ENCODE measurements at regions not wholly inside any gene's neighbourhood (a gene's known extent, or its start where the extent isn't known, plus 50 kb on each side); places are given as distances from the start of the nearest gene placed in this dataset.

GRCh38 chr20:4484379-4484997 is 201.8 kb upstream of the PRNP start:
- Histone ChIP-seq H3K9me3 (ENCODE audit: control extremely low read depth in 1 of 5, control insufficient read depth in 4 of 5, insufficient read depth in 2 of 5, low read depth in 1 of 5, low read length in 4 of 5) (no peaks in the 10 kb centered on the region), H3K4me1 (ENCODE audit: control extremely low read depth in 1 of 4, control insufficient read depth in 4 of 4, insufficient read depth in 4 of 4, low read length in 3 of 4) (peaks cover 0 to 6% (median 3%) of the 10 kb centered on the region in 4 experiments), H3K27me3 (replicated peaks in 2 of 5; ENCODE audit: control insufficient read depth in 4 of 5, insufficient read depth in 5 of 5, low read length in 4 of 5) (peaks cover 0 to 2% (median 0%) of the 10 kb centered on the region in 5 experiments), H3K36me3 (ENCODE audit: control insufficient read depth in 4 of 4, insufficient read depth in 4 of 4, low read length in 3 of 4) (no peaks in the 10 kb centered on the region), H3K4me3 (ENCODE audit: control insufficient read depth in 1 of 7, extremely low read depth in 1 of 7, insufficient read depth in 4 of 7, low read depth in 2 of 7, low read length in 6 of 7) (no peak overlapping the region), H3K27ac (ENCODE audit: insufficient read depth in 1 of 2, low read depth in 1 of 2, low read length in 2 of 2, poor library complexity in 1 of 2, severe bottlenecking in 2 of 2) (no peak overlapping the region)
- WGBS (ENCODE audit: insufficient coverage) = 100% methylated on average over 2 of the region's 5 CpGs
- no peak for DNase-seq
- ChIA-PET CTCF (interaction anchor here (1.4 kb wide), 1 partner anchor 9 kb away, joined by 3 read pairs; no protein-coding TSS in a partner anchor), POLR2A (no interaction called here)

GRCh38 chr20:4483961-4484360 is 202.3 kb upstream of the PRNP start:
- no peaks in the 10 kb centered on the region for H3K9me3 ChIP-seq (ENCODE audit: control extremely low read depth in 1 of 5, control insufficient read depth in 4 of 5, insufficient read depth in 2 of 5, low read depth in 1 of 5, low read length in 4 of 5)
- no peaks in the 10 kb centered on the region for H3K36me3 ChIP-seq (ENCODE audit: control insufficient read depth in 4 of 4, insufficient read depth in 4 of 4, low read length in 3 of 4)
- H3K27ac ChIP-seq (ENCODE audit: insufficient read depth in 1 of 2, low read depth in 1 of 2, low read length in 2 of 2, poor library complexity in 1 of 2, severe bottlenecking in 2 of 2) = no peak overlapping the region
- H3K4me1 ChIP-seq (ENCODE audit: control extremely low read depth in 1 of 4, control insufficient read depth in 4 of 4, insufficient read depth in 4 of 4, low read length in 3 of 4) = peaks cover 0 to 6% (median 3%) of the 10 kb centered on the region in 4 experiments
- ChIA-PET CTCF (interaction anchor here (1.4 kb wide), 1 partner anchor 9 kb away, joined by 3 read pairs; no protein-coding TSS in a partner anchor), POLR2A (no interaction called here)
- no peak for DNase-seq
- no peak overlapping the region for H3K4me3 ChIP-seq (ENCODE audit: control insufficient read depth in 1 of 7, extremely low read depth in 1 of 7, insufficient read depth in 4 of 7, low read depth in 2 of 7, low read length in 6 of 7)
- peaks cover 0 to 1% (median 0%) of the 10 kb centered on the region in 5 experiments for H3K27me3 ChIP-seq (replicated peaks in 2 of 5; ENCODE audit: control insufficient read depth in 4 of 5, insufficient read depth in 5 of 5, low read length in 4 of 5)

DNA sequence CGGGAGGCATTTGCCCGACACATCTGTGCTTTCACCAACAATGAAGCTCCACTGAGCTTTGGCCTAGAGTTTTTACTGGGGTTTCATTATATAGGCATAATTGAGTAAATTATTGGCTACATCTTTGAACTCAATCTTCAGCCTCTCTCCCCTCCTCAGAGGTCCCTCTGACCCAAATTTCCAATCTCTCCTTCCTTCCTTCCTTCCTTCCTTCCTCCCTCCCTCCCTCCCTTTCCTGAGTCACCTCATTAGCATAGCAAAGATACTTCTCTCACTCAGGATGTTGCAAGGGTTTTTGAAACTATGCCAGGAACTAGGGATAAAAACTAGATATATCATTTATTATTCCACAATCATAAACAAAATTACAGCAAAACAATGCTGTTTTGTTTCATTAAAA is 202.8 kb upstream of the PRNP start:
- CTCF ChIA-PET = no interaction called here
- Histone ChIP-seq H3K36me3 (ENCODE audit: control insufficient read depth in 4 of 4, insufficient read depth in 4 of 4, low read length in 3 of 4) (no peaks in the 10 kb centered on the region), H3K4me3 (ENCODE audit: control insufficient read depth in 1 of 7, extremely low read depth in 1 of 7, insufficient read depth in 4 of 7, low read depth in 2 of 7, low read length in 6 of 7) (no peak overlapping the region), H3K27ac (ENCODE audit: insufficient read depth in 1 of 2, low read depth in 1 of 2, low read length in 2 of 2, poor library complexity in 1 of 2, severe bottlenecking in 2 of 2) (no peak overlapping the region), H3K4me1 (ENCODE audit: control extremely low read depth in 1 of 4, control insufficient read depth in 4 of 4, insufficient read depth in 4 of 4, low read length in 3 of 4) (peaks cover 0 to 6% (median 3%) of the 10 kb centered on the region in 4 experiments), H3K27me3 (replicated peaks in 2 of 5; ENCODE audit: control insufficient read depth in 4 of 5, insufficient read depth in 5 of 5, low read length in 4 of 5) (no peaks in the 10 kb centered on the region), H3K9me3 (ENCODE audit: control extremely low read depth in 1 of 5, control insufficient read depth in 4 of 5, insufficient read depth in 2 of 5, low read depth in 1 of 5, low read length in 4 of 5) (no peaks in the 10 kb centered on the region)
- WGBS (ENCODE audit: insufficient coverage) = no CpG with 5 or more reads among the region's 2 CpGs
- POLR2A ChIA-PET = no interaction called here
- DNase-seq = peak in 1 of 3 donors; percentile 21

- no peaks in the 10 kb centered on the region for H3K27me3 ChIP-seq (replicated peaks in 2 of 5; ENCODE audit: control insufficient read depth in 4 of 5, insufficient read depth in 5 of 5, low read length in 4 of 5)
- ChIA-PET POLR2A (no interaction called here), CTCF (interaction anchor here (1.0 to 1.8 kb wide), 2 partner anchors 13 to 38 kb away, joined by 4 read pairs; no protein-coding TSS in a partner anchor)
- no peaks in the 10 kb centered on the region for H3K36me3 ChIP-seq (ENCODE audit: control insufficient read depth in 4 of 4, insufficient read depth in 4 of 4, low read length in 3 of 4)
- H3K9me3 ChIP-seq (ENCODE audit: control extremely low read depth in 1 of 5, control insufficient read depth in 4 of 5, insufficient read depth in 2 of 5, low read depth in 1 of 5, low read length in 4 of 5) = no peaks in the 10 kb centered on the region
- no peak for DNase-seq
- WGBS (ENCODE audit: insufficient coverage) = 100% methylated on average over 1 of the region's 3 CpGs
- no peak overlapping the region for H3K27ac ChIP-seq (ENCODE audit: insufficient read depth in 1 of 2, low read depth in 1 of 2, low read length in 2 of 2, poor library complexity in 1 of 2, severe bottlenecking in 2 of 2)
- H3K4me1 ChIP-seq (ENCODE audit: control extremely low read depth in 1 of 4, control insufficient read depth in 4 of 4, insufficient read depth in 4 of 4, low read length in 3 of 4) = peaks cover 0 to 6% (median 3%) of the 10 kb centered on the region in 4 experiments
- H3K4me3 ChIP-seq (ENCODE audit: control insufficient read depth in 1 of 7, extremely low read depth in 1 of 7, insufficient read depth in 4 of 7, low read depth in 2 of 7, low read length in 6 of 7) = no peak overlapping the region
Measured at GRCh38 chr20:4480104-4480503, 206.2 kb upstream of the PRNP start.

DNA sequence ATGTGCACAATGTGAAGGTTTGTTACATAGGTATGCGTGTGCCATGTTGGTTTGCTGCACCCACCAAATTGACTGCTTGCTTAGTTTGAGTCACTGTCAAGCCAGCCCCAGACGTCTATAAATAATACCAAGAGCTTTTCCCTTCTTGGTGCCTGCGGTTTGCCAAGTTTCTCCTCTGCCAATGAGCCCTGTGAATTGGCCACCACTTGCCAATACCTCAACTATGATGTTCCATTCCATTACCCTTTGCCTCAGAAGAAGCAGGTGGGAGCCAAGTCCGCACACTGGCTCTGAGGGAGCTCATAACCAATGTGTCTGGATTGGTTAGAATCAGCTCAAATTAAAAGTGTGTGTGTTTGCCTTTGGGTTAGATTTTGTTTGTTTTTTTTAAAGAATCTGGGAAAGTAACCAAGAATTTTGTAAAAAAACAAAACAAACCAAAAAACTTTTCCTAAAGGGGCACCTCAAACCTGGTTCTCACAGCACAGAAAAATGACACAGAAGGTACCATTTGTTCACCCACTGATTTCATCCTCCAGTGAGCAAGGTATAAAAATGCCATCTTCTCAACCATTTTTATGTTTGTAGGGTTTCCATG is 209.3 kb upstream of the PRNP start:
- POLR2A ChIA-PET = no interaction called here
- no peak overlapping the region for H3K27ac ChIP-seq (ENCODE audit: insufficient read depth in 1 of 2, low read depth in 1 of 2, low read length in 2 of 2, poor library complexity in 1 of 2, severe bottlenecking in 2 of 2)
- CTCF ChIA-PET = no interaction called here
- no CpG with 5 or more reads among the region's 4 CpGs for WGBS (ENCODE audit: insufficient coverage)
- H3K9me3 ChIP-seq (ENCODE audit: control extremely low read depth in 1 of 5, control insufficient read depth in 4 of 5, insufficient read depth in 2 of 5, low read depth in 1 of 5, low read length in 4 of 5) = no peaks in the 10 kb centered on the region
- no peak overlapping the region for H3K4me3 ChIP-seq (ENCODE audit: control insufficient read depth in 1 of 7, extremely low read depth in 1 of 7, insufficient read depth in 4 of 7, low read depth in 2 of 7, low read length in 6 of 7)
- H3K36me3 ChIP-seq (ENCODE audit: control insufficient read depth in 4 of 4, insufficient read depth in 4 of 4, low read length in 3 of 4) = no peaks in the 10 kb centered on the region
- H3K27me3 ChIP-seq (replicated peaks in 2 of 5; ENCODE audit: control insufficient read depth in 4 of 5, insufficient read depth in 5 of 5, low read length in 4 of 5) = peaks cover 0 to 2% (median 0%) of the 10 kb centered on the region in 5 experiments
- H3K4me1 ChIP-seq (ENCODE audit: control extremely low read depth in 1 of 4, control insufficient read depth in 4 of 4, insufficient read depth in 4 of 4, low read length in 3 of 4) = peaks cover 0 to 3% (median 1%) of the 10 kb centered on the region in 4 experiments
- DNase-seq = no peak

GRCh38 chr20:4472906-4473305 is 213.3 kb upstream of the PRNP start:
- Histone ChIP-seq H3K27ac (ENCODE audit: insufficient read depth in 1 of 2, low read depth in 1 of 2, low read length in 2 of 2, poor library complexity in 1 of 2, severe bottlenecking in 2 of 2) (no peak overlapping the region), H3K4me3 (ENCODE audit: control insufficient read depth in 1 of 7, extremely low read depth in 1 of 7, insufficient read depth in 4 of 7, low read depth in 2 of 7, low read length in 6 of 7) (no peak overlapping the region), H3K27me3 (replicated peaks in 2 of 5; ENCODE audit: control insufficient read depth in 4 of 5, insufficient read depth in 5 of 5, low read length in 4 of 5) (peaks cover 0 to 2% (median 0%) of the 10 kb centered on the region in 5 experiments), H3K4me1 (ENCODE audit: control extremely low read depth in 1 of 4, control insufficient read depth in 4 of 4, insufficient read depth in 4 of 4, low read length in 3 of 4) (no peaks in the 10 kb centered on the region), H3K9me3 (ENCODE audit: control extremely low read depth in 1 of 5, control insufficient read depth in 4 of 5, insufficient read depth in 2 of 5, low read depth in 1 of 5, low read length in 4 of 5) (no peaks in the 10 kb centered on the region), H3K36me3 (ENCODE audit: control insufficient read depth in 4 of 4, insufficient read depth in 4 of 4, low read length in 3 of 4) (no peaks in the 10 kb centered on the region)
- WGBS (ENCODE audit: insufficient coverage) = 100% methylated on average over 2 of the region's 2 CpGs
- ChIA-PET POLR2A (no interaction called here), CTCF (no interaction called here)
- DNase-seq = no peak

GRCh38 chr20:4471221-4471620 is 215.0 kb upstream of the PRNP start:
- H3K4me1 ChIP-seq (ENCODE audit: control extremely low read depth in 1 of 4, control insufficient read depth in 4 of 4, insufficient read depth in 4 of 4, low read length in 3 of 4) = no peaks in the 10 kb centered on the region
- ChIA-PET CTCF (no interaction called here), POLR2A (no interaction called here)
- no peak overlapping the region for H3K4me3 ChIP-seq (ENCODE audit: control insufficient read depth in 1 of 7, extremely low read depth in 1 of 7, insufficient read depth in 4 of 7, low read depth in 2 of 7, low read length in 6 of 7)
- H3K36me3 ChIP-seq (ENCODE audit: control insufficient read depth in 4 of 4, insufficient read depth in 4 of 4, low read length in 3 of 4) = no peaks in the 10 kb centered on the region
- no peak overlapping the region for H3K27ac ChIP-seq (ENCODE audit: insufficient read depth in 1 of 2, low read depth in 1 of 2, low read length in 2 of 2, poor library complexity in 1 of 2, severe bottlenecking in 2 of 2)
- H3K9me3 ChIP-seq (ENCODE audit: control extremely low read depth in 1 of 5, control insufficient read depth in 4 of 5, insufficient read depth in 2 of 5, low read depth in 1 of 5, low read length in 4 of 5) = no peaks in the 10 kb centered on the region
- peaks cover 0 to 2% (median 0%) of the 10 kb centered on the region in 5 experiments for H3K27me3 ChIP-seq (replicated peaks in 2 of 5; ENCODE audit: control insufficient read depth in 4 of 5, insufficient read depth in 5 of 5, low read length in 4 of 5)
- no peak for DNase-seq
- 91% methylated on average over 3 of the region's 4 CpGs for WGBS (ENCODE audit: insufficient coverage)

Data from common myeloid progenitor, CD34-positive (primary cell).